GM18868 (cell line): ENCODE measurements at regions not wholly inside any gene's neighbourhood (a gene's known extent, or its start where the extent isn't known, plus 50 kb on each side); places are given as distances from the start of the nearest gene placed in this dataset.
"Not testable (repeated sequence)": the region's sequence is repeated elsewhere in the genome, so short reads cannot be mapped to it uniquely, and the experiment has no call there.

Experiments used
- ATAC-seq: cut with Tn5 transposase; IDR thresholded peaks from one replicate; pipeline ENCODE4 v1.9.1; 2021; ENCODE audit warnings: mild to moderate bottlenecking, moderate library complexity; ENCODE audit not compliant: unreplicated experiment

- ATAC-seq, result peak; percentile 97
Observed at GRCh38 chr3:87503900-87504498, 227.6 kb upstream of the POU1F1 start.

- ATAC-seq, result no peak
Observed at GRCh38 chr3:87501076-87501475, 224.7 kb upstream of the POU1F1 start.

- no peak for ATAC-seq
Observed at GRCh38 chr3:87498358-87499080, 222.1 kb upstream of the POU1F1 start.

GRCh38 chr3:87495938-87496337, 219.6 kb upstream of the POU1F1 start:
- no peak for ATAC-seq

- ATAC-seq, result no peak
Observed at GRCh38 chr3:87494264-87494663, 217.9 kb upstream of the POU1F1 start.

- ATAC-seq, result no peak
Observed at GRCh38 chr3:87491843-87492242, 215.5 kb upstream of the POU1F1 start.

- ATAC-seq, result no peak
Observed at GRCh38 chr3:87489892-87490291, 213.5 kb upstream of the POU1F1 start.

- ATAC-seq, result no peak
Observed at GRCh38 chr3:87488765-87489164, 212.4 kb upstream of the POU1F1 start.

- ATAC-seq, result not testable (repeated sequence)
Observed at GRCh38 chr3:87486635-87487034, 210.3 kb upstream of the POU1F1 start.

GRCh38 chr3:87486115-87486514, 209.7 kb upstream of the POU1F1 start:
- ATAC-seq, result no peak

- ATAC-seq, result no peak
Observed at GRCh38 chr3:87478716-87479115, 202.3 kb upstream of the POU1F1 start.

GRCh38 chr3:87473944-87474343, 197.6 kb upstream of the POU1F1 start:
- ATAC-seq, result no peak

- ATAC-seq, result no peak
Observed at GRCh38 chr3:87468938-87469337, 192.6 kb upstream of the POU1F1 start.

- ATAC-seq, result no peak
Observed at GRCh38 chr3:87468235-87468634, 191.9 kb upstream of the POU1F1 start.

GRCh38 chr3:87462228-87462627, 185.8 kb upstream of the POU1F1 start:
- ATAC-seq, result no peak

- ATAC-seq, result no peak
Observed at GRCh38 chr3:87461443-87461842, 185.1 kb upstream of the POU1F1 start.

- ATAC-seq, result no peak
Observed at GRCh38 chr3:87461036-87461435, 184.7 kb upstream of the POU1F1 start.

GRCh38 chr3:87448558-87448957, 172.2 kb upstream of the POU1F1 start:
- no peak for ATAC-seq

GRCh38 chr3:87446849-87447387, 170.5 kb upstream of the POU1F1 start:
- ATAC-seq, result no peak

GRCh38 chr3:87442470-87442869, 166.1 kb upstream of the POU1F1 start:
- no peak for ATAC-seq

- no peak for ATAC-seq
Observed at GRCh38 chr3:87437765-87438164, 161.4 kb upstream of the POU1F1 start.

- no peak for ATAC-seq
Observed at GRCh38 chr3:87436781-87437543, 160.6 kb upstream of the POU1F1 start.
